ENCODE measurements at regions not wholly inside any gene's neighbourhood (a gene's known extent, or its start where the extent isn't known, plus 50 kb on each side); places are given as distances from the start of the nearest gene placed in this dataset.

DNA sequence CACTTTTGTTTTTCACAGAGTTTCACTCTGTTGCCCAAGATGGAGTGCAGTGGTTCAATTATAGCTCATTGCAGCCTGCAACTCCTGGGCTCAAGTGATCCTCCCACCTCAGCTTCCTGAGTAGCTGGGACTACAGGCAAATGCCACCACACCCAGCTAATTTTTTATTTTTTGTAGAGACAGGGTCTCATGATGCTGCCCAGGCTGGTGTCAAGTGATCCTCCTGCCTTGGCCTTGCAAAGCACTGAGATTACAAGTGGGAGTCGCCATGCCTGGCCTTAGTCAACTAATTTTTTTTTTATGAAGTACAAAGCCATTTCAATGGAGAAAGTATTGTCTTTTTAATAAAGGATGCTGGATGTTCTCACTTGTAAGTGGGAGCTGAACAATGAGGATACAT lies 51.3 kb upstream of the UXT start:
- TF ChIP-seq EP300 (IDR thresholded peaks at IDR 0.05; ENCODE audit: low read depth): no peak
- TF ChIP-seq, protein P1, sequence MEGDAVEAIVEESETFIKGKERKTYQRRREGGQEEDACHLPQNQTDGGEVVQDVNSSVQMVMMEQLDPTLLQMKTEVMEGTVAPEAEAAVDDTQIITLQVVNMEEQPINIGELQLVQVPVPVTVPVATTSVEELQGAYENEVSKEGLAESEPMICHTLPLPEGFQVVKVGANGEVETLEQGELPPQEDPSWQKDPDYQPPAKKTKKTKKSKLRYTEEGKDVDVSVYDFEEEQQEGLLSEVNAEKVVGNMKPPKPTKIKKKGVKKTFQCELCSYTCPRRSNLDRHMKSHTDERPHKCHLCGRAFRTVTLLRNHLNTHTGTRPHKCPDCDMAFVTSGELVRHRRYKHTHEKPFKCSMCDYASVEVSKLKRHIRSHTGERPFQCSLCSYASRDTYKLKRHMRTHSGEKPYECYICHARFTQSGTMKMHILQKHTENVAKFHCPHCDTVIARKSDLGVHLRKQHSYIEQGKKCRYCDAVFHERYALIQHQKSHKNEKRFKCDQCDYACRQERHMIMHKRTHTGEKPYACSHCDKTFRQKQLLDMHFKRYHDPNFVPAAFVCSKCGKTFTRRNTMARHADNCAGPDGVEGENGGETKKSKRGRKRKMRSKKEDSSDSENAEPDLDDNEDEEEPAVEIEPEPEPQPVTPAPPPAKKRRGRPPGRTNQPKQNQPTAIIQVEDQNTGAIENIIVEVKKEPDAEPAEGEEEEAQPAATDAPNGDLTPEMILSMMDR (IDR thresholded peaks at IDR 0.05): no peak

Measured in transverse colon (tissue), 3 donors.